ENCODE measurements at regions not wholly inside any gene's neighbourhood (a gene's known extent, or its start where the extent isn't known, plus 50 kb on each side); places are given as distances from the start of the nearest gene placed in this dataset.

DNA sequence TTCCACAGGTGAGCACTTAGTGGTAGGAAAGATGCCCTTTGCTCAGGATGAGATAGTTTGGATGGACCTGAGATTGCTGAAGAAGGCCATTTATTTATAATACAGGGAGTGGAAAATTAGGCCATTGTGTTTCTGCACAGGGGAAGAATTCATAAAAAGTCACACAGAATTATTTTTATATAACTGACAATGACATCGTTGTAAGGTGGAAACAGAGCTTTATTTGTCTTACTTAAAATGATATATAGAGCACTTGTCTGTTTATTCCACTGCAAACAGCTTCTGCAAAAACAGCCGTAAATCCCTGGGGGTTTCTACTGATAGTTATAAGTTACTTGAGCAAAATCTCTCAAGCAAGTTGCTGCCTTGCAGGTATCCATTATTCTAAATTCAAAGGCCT, 158.1 kb upstream of the ZNF521 start:
- DNase-seq (ENCODE audit: low spot score), result no peak
- TF ChIP-seq, protein P1, sequence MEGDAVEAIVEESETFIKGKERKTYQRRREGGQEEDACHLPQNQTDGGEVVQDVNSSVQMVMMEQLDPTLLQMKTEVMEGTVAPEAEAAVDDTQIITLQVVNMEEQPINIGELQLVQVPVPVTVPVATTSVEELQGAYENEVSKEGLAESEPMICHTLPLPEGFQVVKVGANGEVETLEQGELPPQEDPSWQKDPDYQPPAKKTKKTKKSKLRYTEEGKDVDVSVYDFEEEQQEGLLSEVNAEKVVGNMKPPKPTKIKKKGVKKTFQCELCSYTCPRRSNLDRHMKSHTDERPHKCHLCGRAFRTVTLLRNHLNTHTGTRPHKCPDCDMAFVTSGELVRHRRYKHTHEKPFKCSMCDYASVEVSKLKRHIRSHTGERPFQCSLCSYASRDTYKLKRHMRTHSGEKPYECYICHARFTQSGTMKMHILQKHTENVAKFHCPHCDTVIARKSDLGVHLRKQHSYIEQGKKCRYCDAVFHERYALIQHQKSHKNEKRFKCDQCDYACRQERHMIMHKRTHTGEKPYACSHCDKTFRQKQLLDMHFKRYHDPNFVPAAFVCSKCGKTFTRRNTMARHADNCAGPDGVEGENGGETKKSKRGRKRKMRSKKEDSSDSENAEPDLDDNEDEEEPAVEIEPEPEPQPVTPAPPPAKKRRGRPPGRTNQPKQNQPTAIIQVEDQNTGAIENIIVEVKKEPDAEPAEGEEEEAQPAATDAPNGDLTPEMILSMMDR (IDR thresholded peaks at IDR 0.05; ENCODE audit: extremely low read depth, insufficient read depth, missing control alignments), result no peak
- in situ Hi-C loops (cut with MboI; ENCODE audit: low pct_unique_long_range_greater_than_20kb, low sequenced_read_pairs, unreplicated experiment), result no loop called here

DNA sequence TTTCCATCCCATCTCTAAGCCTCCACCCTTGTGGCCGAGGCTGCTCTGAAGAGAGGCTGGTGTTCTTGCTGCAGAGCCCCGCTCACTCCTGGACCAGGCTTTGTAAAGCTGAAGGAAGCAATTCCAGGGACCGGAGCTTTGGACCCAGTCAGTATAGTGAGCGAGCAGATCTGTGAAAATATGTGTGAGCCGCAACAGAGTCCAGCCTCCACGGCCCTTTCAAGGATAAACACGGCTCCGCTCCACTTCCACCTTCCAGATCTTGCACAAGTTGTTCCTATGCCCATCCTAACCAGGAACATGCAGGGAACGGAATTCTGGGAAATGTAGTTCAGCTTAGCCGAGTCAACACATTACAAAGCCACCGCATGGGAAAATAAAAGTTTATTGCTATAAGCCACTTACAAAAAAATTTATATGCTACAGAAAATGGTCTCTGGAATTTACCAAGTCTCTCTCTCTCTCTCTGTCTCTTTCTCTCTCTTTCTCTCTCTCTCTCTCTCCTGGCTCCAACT, 151.7 kb upstream of the ZNF521 start:
- TF ChIP-seq, protein P1 (IDR thresholded peaks at IDR 0.05; ENCODE audit: extremely low read depth, insufficient read depth, missing control alignments), result no peak
- DNase-seq (ENCODE audit: low spot score), result no peak
- in situ Hi-C loops (cut with MboI; ENCODE audit: low pct_unique_long_range_greater_than_20kb, low sequenced_read_pairs, unreplicated experiment), result no loop called here

DNA sequence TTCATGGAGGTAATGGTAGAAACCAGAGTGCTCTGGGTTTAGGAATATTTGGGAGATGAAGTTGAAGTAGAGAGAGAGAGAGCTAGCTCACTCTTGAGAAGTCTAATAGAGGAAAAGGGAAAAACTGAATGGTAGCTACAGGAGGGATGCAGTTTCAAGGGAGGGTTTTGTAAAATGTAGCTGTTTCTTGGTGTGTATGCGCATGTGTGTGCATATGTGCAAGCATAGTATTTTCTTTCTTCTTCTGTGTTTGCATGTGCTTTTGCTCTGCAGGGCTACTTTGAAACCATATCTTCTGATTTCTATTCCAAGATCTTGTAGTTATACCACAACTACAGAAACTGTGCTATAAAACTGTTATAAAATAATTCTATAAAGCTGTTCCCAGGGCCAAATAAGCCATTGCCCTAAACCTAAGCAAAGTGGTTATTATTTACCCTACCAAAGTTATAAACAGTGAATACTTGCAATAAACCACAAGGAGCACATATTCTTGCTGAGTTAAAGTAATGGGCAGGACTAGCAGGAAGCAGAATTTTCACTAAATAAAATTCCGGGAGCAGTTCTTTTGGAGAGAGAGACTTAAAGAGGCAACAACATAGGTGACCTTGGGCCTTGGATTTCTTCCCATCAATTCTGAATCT, 145.3 kb upstream of the ZNF521 start:
- in situ Hi-C loops (cut with MboI; ENCODE audit: low pct_unique_long_range_greater_than_20kb, low sequenced_read_pairs, unreplicated experiment), result no loop called here
- TF ChIP-seq, protein P1 (IDR thresholded peaks at IDR 0.05; ENCODE audit: extremely low read depth, insufficient read depth, missing control alignments), result no peak
- DNase-seq (ENCODE audit: low spot score), result no peak

DNA sequence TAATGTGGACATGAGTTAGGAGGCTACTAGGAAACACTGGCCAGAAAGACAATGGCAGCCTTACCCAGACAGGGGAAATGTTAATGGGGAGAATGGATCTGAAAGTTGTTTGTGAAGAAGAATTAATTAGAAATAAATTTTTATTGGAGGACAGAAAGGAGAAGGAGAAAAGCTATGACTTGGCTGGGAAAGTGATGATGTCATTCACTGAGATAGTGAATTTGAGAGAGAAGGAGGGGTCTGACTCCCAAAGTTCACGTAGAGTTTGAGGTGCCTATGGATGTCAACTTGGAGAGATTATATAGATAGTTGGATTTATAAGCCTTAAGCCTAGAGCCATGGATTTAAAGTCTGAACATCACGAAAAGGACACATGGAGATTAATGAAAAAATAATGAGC, 144.6 kb upstream of the ZNF521 start:
- TF ChIP-seq, protein P1 (IDR thresholded peaks at IDR 0.05; ENCODE audit: extremely low read depth, insufficient read depth, missing control alignments), result no peak
- in situ Hi-C loops (cut with MboI; ENCODE audit: low pct_unique_long_range_greater_than_20kb, low sequenced_read_pairs, unreplicated experiment), result no loop called here

DNA sequence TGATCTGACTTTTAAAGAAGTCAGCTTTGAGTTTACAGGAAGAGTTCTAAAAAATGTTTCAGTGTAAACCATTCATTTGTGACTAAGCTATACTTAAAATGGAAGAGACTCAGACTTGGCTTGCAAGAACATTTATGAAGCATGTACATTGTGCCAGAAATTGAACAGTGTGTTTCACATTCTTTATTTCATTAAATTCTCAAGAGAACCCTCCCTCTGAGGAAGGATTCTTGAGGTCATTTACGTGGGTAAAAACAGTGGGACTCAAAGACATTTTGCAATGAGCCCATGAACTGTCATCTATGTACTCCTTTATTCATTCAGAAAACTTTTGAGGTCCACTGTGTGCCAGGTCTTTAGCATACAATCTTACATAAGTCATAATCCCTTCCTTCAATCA, 143.6 kb upstream of the ZNF521 start:
- TF ChIP-seq, protein P1 (IDR thresholded peaks at IDR 0.05; ENCODE audit: extremely low read depth, insufficient read depth, missing control alignments), result no peak
- no peak for DNase-seq (ENCODE audit: low spot score)
- in situ Hi-C loops (cut with MboI; ENCODE audit: low pct_unique_long_range_greater_than_20kb, low sequenced_read_pairs, unreplicated experiment), result no loop called here

More for the DNA sequence above, 144.6 kb upstream of the ZNF521 start:
- no peak for DNase-seq (ENCODE audit: low spot score)

DNA sequence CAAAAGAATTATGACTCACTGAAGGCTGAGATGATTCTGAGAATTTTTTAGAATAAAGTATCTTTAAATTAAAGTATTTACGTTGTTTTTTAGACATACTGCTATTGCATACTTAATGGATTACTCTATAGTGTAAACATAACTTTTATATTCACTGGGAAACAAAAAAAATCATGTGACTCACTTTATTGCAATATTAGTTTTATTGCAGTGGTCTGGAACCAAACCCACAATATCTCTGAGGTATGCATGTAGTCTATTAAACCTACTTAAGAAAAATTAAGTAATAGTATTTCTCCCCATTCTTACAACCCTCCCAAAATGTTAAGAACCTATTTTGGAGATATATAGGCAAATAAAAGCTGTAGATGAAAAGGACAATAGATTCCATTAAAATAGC, 142.9 kb upstream of the ZNF521 start:
- no peak for DNase-seq (ENCODE audit: low spot score)
- TF ChIP-seq, protein P1 (IDR thresholded peaks at IDR 0.05; ENCODE audit: extremely low read depth, insufficient read depth, missing control alignments), result no peak
- in situ Hi-C loops (cut with MboI; ENCODE audit: low pct_unique_long_range_greater_than_20kb, low sequenced_read_pairs, unreplicated experiment), result no loop called here

Data from GM13977 (cell line).